ENCODE measurements at regions not wholly inside any gene's neighbourhood (a gene's known extent, or its start where the extent isn't known, plus 50 kb on each side); places are given as distances from the start of the nearest gene placed in this dataset.

DNA sequence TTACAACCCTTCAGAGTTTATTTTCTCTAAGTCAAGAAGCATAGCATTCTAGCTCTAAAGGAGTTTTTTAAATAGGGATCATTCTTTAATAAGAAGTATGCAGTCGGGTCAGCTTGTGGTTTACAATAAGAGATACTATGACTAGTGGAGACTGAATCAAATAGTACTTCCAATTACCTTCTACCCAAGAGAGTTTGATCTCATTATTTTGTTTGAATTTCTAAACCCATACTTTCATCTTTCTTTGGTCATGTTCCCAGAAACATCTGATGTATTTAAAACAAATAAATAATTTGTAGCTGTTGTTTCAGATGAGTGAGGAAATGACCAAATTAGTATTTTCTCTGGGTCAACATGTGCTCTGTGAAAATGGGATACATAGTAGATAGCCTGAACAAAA lies 160.2 kb upstream of the CDH6 start:
- no peak for DNase-seq
- TF ChIP-seq EP300 (IDR thresholded peaks at IDR 0.05) (no peak), POLR2A (IDR thresholded peaks at IDR 0.05) (no peak)
- TF ChIP-seq, protein P1, sequence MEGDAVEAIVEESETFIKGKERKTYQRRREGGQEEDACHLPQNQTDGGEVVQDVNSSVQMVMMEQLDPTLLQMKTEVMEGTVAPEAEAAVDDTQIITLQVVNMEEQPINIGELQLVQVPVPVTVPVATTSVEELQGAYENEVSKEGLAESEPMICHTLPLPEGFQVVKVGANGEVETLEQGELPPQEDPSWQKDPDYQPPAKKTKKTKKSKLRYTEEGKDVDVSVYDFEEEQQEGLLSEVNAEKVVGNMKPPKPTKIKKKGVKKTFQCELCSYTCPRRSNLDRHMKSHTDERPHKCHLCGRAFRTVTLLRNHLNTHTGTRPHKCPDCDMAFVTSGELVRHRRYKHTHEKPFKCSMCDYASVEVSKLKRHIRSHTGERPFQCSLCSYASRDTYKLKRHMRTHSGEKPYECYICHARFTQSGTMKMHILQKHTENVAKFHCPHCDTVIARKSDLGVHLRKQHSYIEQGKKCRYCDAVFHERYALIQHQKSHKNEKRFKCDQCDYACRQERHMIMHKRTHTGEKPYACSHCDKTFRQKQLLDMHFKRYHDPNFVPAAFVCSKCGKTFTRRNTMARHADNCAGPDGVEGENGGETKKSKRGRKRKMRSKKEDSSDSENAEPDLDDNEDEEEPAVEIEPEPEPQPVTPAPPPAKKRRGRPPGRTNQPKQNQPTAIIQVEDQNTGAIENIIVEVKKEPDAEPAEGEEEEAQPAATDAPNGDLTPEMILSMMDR (IDR thresholded peaks at IDR 0.05), result no peak
- H3K4me1 ChIP-seq (ENCODE audit: insufficient read depth), result no peaks in the 10 kb centered on the region
- no peaks in the 10 kb centered on the region for H3K27me3 ChIP-seq
- H3K36me3 ChIP-seq, result no peaks in the 10 kb centered on the region
- 1 to 17% (median 12%) methylated on average over 1 of the region's 1 CpG for WGBS, 3 donors
- H3K9me3 ChIP-seq, result no peaks in the 10 kb centered on the region
- no peak overlapping the region for H3K4me3 ChIP-seq
- no peak overlapping the region for H3K27ac ChIP-seq
- intact Hi-C loops (cut with DNase I), result no loop called here

- Histone ChIP-seq H3K4me1 (ENCODE audit: insufficient read depth) (no peaks in the 10 kb centered on the region), H3K4me3 (no peak overlapping the region), H3K27ac (no peak overlapping the region), H3K27me3 (no peaks in the 10 kb centered on the region), H3K9me3 (no peaks in the 10 kb centered on the region), H3K36me3 (no peaks in the 10 kb centered on the region)
- intact Hi-C loops (cut with DNase I), result no loop called here
- WGBS, 3 donors, result 85 to 92% (median 87%) methylated on average over 8 of the region's 8 CpGs
- TF ChIP-seq, protein P1 (IDR thresholded peaks at IDR 0.05), result no peak
- TF ChIP-seq EP300 (IDR thresholded peaks at IDR 0.05) (no peak), POLR2A (IDR thresholded peaks at IDR 0.05) (no peak)
- DNase-seq, result no peak
These were observed 163.6 kb upstream of the CDH6 start for GRCh38 chr5:31029925-31030324.

GRCh38 chr5:31027721-31028120 lies 165.8 kb upstream of the CDH6 start:
- H3K27me3 ChIP-seq, result no peaks in the 10 kb centered on the region
- no peak overlapping the region for H3K27ac ChIP-seq
- DNase-seq, result no peak
- no peak overlapping the region for H3K4me3 ChIP-seq
- no peaks in the 10 kb centered on the region for H3K36me3 ChIP-seq
- TF ChIP-seq, protein P1 (IDR thresholded peaks at IDR 0.05), result no peak
- no peak for TF ChIP-seq POLR2A (IDR thresholded peaks at IDR 0.05)
- no peak for TF ChIP-seq EP300 (IDR thresholded peaks at IDR 0.05)
- intact Hi-C loops (cut with DNase I), result no loop called here
- no peaks in the 10 kb centered on the region for H3K9me3 ChIP-seq
- H3K4me1 ChIP-seq (ENCODE audit: insufficient read depth), result no peaks in the 10 kb centered on the region

GRCh38 chr5:31023105-31023504 lies 170.4 kb upstream of the CDH6 start:
- intact Hi-C loops (cut with DNase I), result no loop called here
- H3K9me3 ChIP-seq, result no peaks in the 10 kb centered on the region

More at GRCh38 chr5:31023105-31023504, 170.4 kb upstream of the CDH6 start:
- Histone ChIP-seq H3K27me3 (no peaks in the 10 kb centered on the region), H3K4me1 (ENCODE audit: insufficient read depth) (no peaks in the 10 kb centered on the region), H3K27ac (no peak overlapping the region), H3K36me3 (no peaks in the 10 kb centered on the region), H3K4me3 (no peak overlapping the region)
- DNase-seq, result no peak
- WGBS, 3 donors, result 34 to 49% (median 39%) methylated on average over 3 of the region's 3 CpGs
- TF ChIP-seq POLR2A (IDR thresholded peaks at IDR 0.05) (no peak), EP300 (IDR thresholded peaks at IDR 0.05) (no peak)
- TF ChIP-seq, protein P1 (IDR thresholded peaks at IDR 0.05), result no peak

Measured in ovary (tissue), 7 donors.